Nephron progenitor cell (in vitro differentiated cells): ENCODE measurements at regions not wholly inside any gene's neighbourhood (a gene's known extent, or its start where the extent isn't known, plus 50 kb on each side); places are given as distances from the start of the nearest gene placed in this dataset.
"Not testable (repeated sequence)": the region's sequence is repeated elsewhere in the genome, so short reads cannot be mapped to it uniquely, and the experiment has no call there.

Experiments used
- DNase-seq: peaks from one replicate; pipeline ENCODE4 v3.0.0; 2021
- H3K27ac Mint-ChIP-seq: 2 replicates; pipeline ENCODE4 v1.8.0; 2021; ENCODE audit warnings: mild to moderate bottlenecking, moderate library complexity, mixed read lengths
- H3K27me3 Mint-ChIP-seq: 2 replicates; pipeline ENCODE4 v1.8.0; 2021; ENCODE audit warnings: mild to moderate bottlenecking, low read depth, mixed read lengths; ENCODE audit not compliant: poor library complexity
- H3K36me3 Mint-ChIP-seq: 2 replicates; pipeline ENCODE4 v1.8.0; 2021; ENCODE audit warnings: low read depth, mixed read lengths
- H3K4me1 Mint-ChIP-seq: 2 replicates; pipeline ENCODE4 v1.8.0; 2021; ENCODE audit warnings: mixed read lengths
- H3K4me3 Mint-ChIP-seq: 2 replicates; pipeline ENCODE4 v1.8.0; 2021; ENCODE audit warnings: mild to moderate bottlenecking, moderate library complexity, mixed read lengths
- H3K9me3 Mint-ChIP-seq: 2 replicates; pipeline ENCODE4 v1.8.0; 2021; ENCODE audit warnings: mild to moderate bottlenecking, moderate library complexity, mixed read lengths
- TF ChIP-seq, protein P1 (sequence below): fragments of 200-600 bp; sonication (generic); IDR thresholded peaks from 2 replicates; pipeline ENCODE4 v1.5.0; 2021; ENCODE audit warnings: antibody characterized with exemption

DNA sequence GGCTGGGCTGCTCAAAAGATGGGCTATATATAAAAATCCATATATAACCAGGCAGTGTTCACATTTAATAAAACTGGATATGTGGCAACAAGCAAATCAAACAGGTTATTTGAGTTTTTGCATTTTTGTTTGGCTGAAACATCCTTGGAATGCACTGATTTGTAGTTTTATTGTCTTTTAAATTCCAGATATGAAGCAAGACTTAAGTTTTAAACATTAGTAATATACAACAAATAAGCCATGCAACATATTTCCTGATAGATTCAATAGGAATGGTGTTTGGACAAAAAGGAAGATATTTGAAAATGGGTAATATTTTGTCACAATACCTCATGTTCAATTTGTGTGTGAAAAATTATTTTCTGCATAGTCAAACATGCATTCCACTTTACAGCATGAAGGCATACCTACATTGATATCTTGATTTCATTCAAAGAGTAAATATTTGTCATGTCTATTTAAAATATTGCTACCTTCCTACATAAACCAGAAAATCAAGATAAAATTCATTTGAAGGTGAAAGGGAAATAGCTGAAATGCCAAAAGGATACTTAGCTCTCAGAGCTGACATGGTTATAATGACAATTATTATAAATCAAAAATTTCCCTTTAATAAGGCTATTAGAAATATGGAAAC lies 132.3 kb upstream of the NETO1 start:
- TF ChIP-seq, protein P1, sequence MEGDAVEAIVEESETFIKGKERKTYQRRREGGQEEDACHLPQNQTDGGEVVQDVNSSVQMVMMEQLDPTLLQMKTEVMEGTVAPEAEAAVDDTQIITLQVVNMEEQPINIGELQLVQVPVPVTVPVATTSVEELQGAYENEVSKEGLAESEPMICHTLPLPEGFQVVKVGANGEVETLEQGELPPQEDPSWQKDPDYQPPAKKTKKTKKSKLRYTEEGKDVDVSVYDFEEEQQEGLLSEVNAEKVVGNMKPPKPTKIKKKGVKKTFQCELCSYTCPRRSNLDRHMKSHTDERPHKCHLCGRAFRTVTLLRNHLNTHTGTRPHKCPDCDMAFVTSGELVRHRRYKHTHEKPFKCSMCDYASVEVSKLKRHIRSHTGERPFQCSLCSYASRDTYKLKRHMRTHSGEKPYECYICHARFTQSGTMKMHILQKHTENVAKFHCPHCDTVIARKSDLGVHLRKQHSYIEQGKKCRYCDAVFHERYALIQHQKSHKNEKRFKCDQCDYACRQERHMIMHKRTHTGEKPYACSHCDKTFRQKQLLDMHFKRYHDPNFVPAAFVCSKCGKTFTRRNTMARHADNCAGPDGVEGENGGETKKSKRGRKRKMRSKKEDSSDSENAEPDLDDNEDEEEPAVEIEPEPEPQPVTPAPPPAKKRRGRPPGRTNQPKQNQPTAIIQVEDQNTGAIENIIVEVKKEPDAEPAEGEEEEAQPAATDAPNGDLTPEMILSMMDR = no peak
- no peaks in the 10 kb centered on the region for H3K36me3 Mint-ChIP-seq
- H3K27ac Mint-ChIP-seq = no peak overlapping the region
- H3K4me3 Mint-ChIP-seq = no peak overlapping the region
- H3K9me3 Mint-ChIP-seq = no peaks in the 10 kb centered on the region
- H3K27me3 Mint-ChIP-seq = no peaks in the 10 kb centered on the region
- no peaks in the 10 kb centered on the region for H3K4me1 Mint-ChIP-seq
- no peak for DNase-seq

- Mint-ChIP-seq H3K9me3 (no peaks in the 10 kb centered on the region), H3K4me3 (no peak overlapping the region), H3K27me3 (no peaks in the 10 kb centered on the region), H3K27ac (no peak overlapping the region), H3K4me1 (no peaks in the 10 kb centered on the region), H3K36me3 (no peaks in the 10 kb centered on the region)
- DNase-seq = no peak
- TF ChIP-seq, protein P1 = no peak
These were observed 127.8 kb upstream of the NETO1 start for GRCh38 chr18:72995558-72995957.

DNA sequence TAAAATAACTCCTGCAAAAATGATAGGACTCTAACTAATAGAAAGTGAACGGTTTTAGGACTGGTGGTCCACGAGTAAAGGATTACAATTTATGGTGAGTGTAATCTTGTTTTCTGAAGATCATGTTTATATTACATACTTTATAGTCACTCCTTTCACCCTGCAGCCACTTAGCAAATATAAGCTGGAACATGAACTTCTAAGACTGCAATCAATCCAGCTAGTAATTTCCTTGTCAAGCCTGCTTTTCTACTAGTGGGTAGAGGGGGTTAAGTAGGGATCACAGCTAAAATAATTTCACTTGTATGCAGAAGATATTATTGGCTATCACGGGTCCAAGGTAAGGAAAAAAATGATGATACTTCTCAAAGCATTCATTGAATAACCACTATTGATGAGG lies 125.5 kb upstream of the NETO1 start:
- no peaks in the 10 kb centered on the region for H3K9me3 Mint-ChIP-seq
- H3K27me3 Mint-ChIP-seq = no peaks in the 10 kb centered on the region
- no peaks in the 10 kb centered on the region for H3K36me3 Mint-ChIP-seq
- TF ChIP-seq, protein P1 = no peak
- no peak overlapping the region for H3K27ac Mint-ChIP-seq
- H3K4me3 Mint-ChIP-seq = no peak overlapping the region
- no peak for DNase-seq
- no peaks in the 10 kb centered on the region for H3K4me1 Mint-ChIP-seq

GRCh38 chr18:72991379-72991778 lies 123.6 kb upstream of the NETO1 start:
- DNase-seq = no peak
- TF ChIP-seq, protein P1 = no peak
- no peaks in the 10 kb centered on the region for H3K27me3 Mint-ChIP-seq
- H3K4me1 Mint-ChIP-seq = no peaks in the 10 kb centered on the region
- no peak overlapping the region for H3K4me3 Mint-ChIP-seq
- H3K9me3 Mint-ChIP-seq = no peaks in the 10 kb centered on the region
- H3K27ac Mint-ChIP-seq = no peak overlapping the region
- H3K36me3 Mint-ChIP-seq = no peaks in the 10 kb centered on the region

DNA sequence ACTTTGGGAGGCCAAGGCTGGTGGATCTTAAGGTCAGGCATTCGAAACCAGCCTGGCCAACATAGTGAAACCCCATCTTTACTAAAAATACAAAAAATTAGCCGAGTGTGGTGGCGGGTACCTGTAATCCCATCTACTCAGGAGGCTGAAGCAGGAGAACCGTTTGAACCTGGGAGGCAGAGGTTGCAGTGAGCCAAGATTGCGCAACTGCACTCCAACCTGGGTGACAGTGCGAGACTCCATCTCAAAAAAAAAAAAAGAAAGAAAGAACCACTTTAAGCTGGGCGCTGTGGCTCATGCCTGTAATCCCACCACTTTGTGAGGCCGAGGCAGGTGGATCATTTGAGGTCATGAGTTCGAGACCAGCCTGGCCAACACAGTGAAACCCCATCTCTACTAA lies 119.8 kb upstream of the NETO1 start:
- not testable (repeated sequence) for DNase-seq, H3K9me3 Mint-ChIP-seq, H3K27me3 Mint-ChIP-seq, H3K27ac Mint-ChIP-seq, H3K36me3 Mint-ChIP-seq, H3K4me1 Mint-ChIP-seq, H3K4me3 Mint-ChIP-seq

GRCh38 chr18:72986103-72986502 lies 118.3 kb upstream of the NETO1 start:
- no peaks in the 10 kb centered on the region for H3K4me1 Mint-ChIP-seq
- DNase-seq = no peak
- TF ChIP-seq, protein P1 = no peak

More at GRCh38 chr18:72986103-72986502, 118.3 kb upstream of the NETO1 start:
- H3K9me3 Mint-ChIP-seq = peaks cover 10% of the 10 kb centered on the region
- H3K4me3 Mint-ChIP-seq = no peak overlapping the region
- H3K27ac Mint-ChIP-seq = no peak overlapping the region
- H3K36me3 Mint-ChIP-seq = no peaks in the 10 kb centered on the region
- H3K27me3 Mint-ChIP-seq = no peaks in the 10 kb centered on the region
